Peyer's patch (tissue), 4 donors: ENCODE measurements at regions not wholly inside any gene's neighbourhood (a gene's known extent, or its start where the extent isn't known, plus 50 kb on each side); places are given as distances from the start of the nearest gene placed in this dataset.

Experiments used
- CTCF ChIP-seq, 6 experiments: fragments of 450-650 bp in 4 of 6; fragments of 200-600 bp in 2 of 6; sonication (generic) in 1 of 6; IDR thresholded peaks; one replicate each; pipeline ENCODE4 v1.5.1; 2017 to 2019; ENCODE audit warnings: antibody characterized with exemption in 6 of 6, mild to moderate bottlenecking in 3 of 6, moderate library complexity in 1 of 6
- POLR2A ChIP-seq, 2 donors: fragments of 450-650 bp; IDR thresholded peaks; one replicate each; pipeline ENCODE4 v1.5.1; 2017; ENCODE audit warnings: antibody characterized with exemption in 2 of 2, mild to moderate bottlenecking in 2 of 2, moderate library complexity in 2 of 2

- TF ChIP-seq POLR2A (IDR thresholded peaks at IDR 0.05) (no peak), CTCF (IDR thresholded peaks at IDR 0.05) (no peak)
Observed at GRCh38 chr3:105033081-105033480, 333.6 kb upstream of the ALCAM start.
